K562 (cell line): ENCODE measurements at regions not wholly inside any gene's neighbourhood (a gene's known extent, or its start where the extent isn't known, plus 50 kb on each side); places are given as distances from the start of the nearest gene placed in this dataset.
A peak's percentile ranks its signal among the peaks of the same experiment; 100 is the strongest.
"Not testable (repeated sequence)": the region's sequence is repeated elsewhere in the genome, so short reads cannot be mapped to it uniquely, and the experiment has no call there.

Experiments used
- CEBPB ChIP-seq: fragments of 450-650 bp; IDR thresholded peaks from 2 replicates; pipeline ENCODE4 v1.6.1; 2016; ENCODE audit warnings: missing genetic modification characterization, missing compliant biosample characterization
- ELF4 ChIP-seq: fragments of 450-650 bp; formaldehyde crosslinking; IDR thresholded peaks from 2 replicates; pipeline ENCODE4 v1.4.0; 2022; ENCODE audit warnings: missing genetic modification characterization
- EZH2 ChIP-seq: IDR thresholded peaks from 2 replicates; pipeline ENCODE4 v1.6.1; 2012; ENCODE audit warnings: low read depth, mild to moderate bottlenecking, inconsistent platforms, low read length, borderline replicate concordance
- FOXJ3 ChIP-seq: sonication (generic); formaldehyde crosslinking; IDR thresholded peaks from 2 replicates; pipeline ENCODE4 v1.4.0; 2020; ENCODE audit warnings: mild to moderate bottlenecking, missing genetic modification reagents
- MAZ ChIP-seq, 2 experiments: fragments of 450-650 bp in 1 of 2; sonication (generic) in 1 of 2; formaldehyde crosslinking; IDR thresholded peaks in 1 of 2; conservative IDR thresholded peaks in 1 of 2; 2 replicates each; pipeline versions ENCODE4 v1.4.0 to v1.5.0; 2020; ENCODE audit warnings: mild to moderate bottlenecking in 1 of 2, missing genetic modification reagents in 1 of 2
- REST ChIP-seq, 2 experiments: fragments of 450-650 bp; formaldehyde crosslinking in 1 of 2; IDR thresholded peaks; 2 replicates each; pipeline versions ENCODE4 v1.4.0 to v1.6.1; 2014 to 2020; ENCODE audit warnings: mild to moderate bottlenecking in 2 of 2, borderline replicate concordance in 1 of 2, low read depth in 1 of 2
- ZBTB1 ChIP-seq: sonication (generic); formaldehyde crosslinking; IDR thresholded peaks from 2 replicates; pipeline ENCODE4 v1.8.1; 2023; ENCODE audit warnings: missing genetic modification reagents, low read depth, mild to moderate bottlenecking, borderline replicate concordance
- ZBTB43 ChIP-seq: sonication (generic); formaldehyde crosslinking; IDR thresholded peaks from 2 replicates; pipeline ENCODE4 v1.8.0; 2023; ENCODE audit warnings: mild to moderate bottlenecking, missing genetic modification reagents
- ZBTB7A ChIP-seq: IDR thresholded peaks from 2 replicates; pipeline ENCODE4 v1.6.1; 2011; ENCODE audit warnings: low read depth, mild to moderate bottlenecking, low read length, moderate library complexity, borderline replicate concordance; ENCODE audit not compliant: control insufficient read depth
- ZNF146 ChIP-seq: IDR thresholded peaks from one replicate; pipeline ENCODE4 v1.6.1; 2018; ENCODE audit warnings: missing compliant biosample characterization; ENCODE audit not compliant: unreplicated experiment

GRCh38 chr12:92056756-92057155 is 88.9 kb downstream of the BTG1 start:
- TF ChIP-seq ZBTB7A; ZBTB43 (CRISPR knock-in tag); REST (IDR thresholded peaks at IDR 0.05; ENCODE audit: borderline replicate concordance); REST (CRISPR knock-in tag; IDR thresholded peaks at IDR 0.05; ENCODE audit: low read depth); EZH2; FOXJ3 (CRISPR knock-in tag); ZBTB1 (CRISPR knock-in tag); MAZ (CRISPR knock-in tag; conservative IDR thresholded peaks at IDR 0.05 in 1 of 2, IDR thresholded peaks at IDR 0.05 in 1 of 2); ELF4 (CRISPR knock-in tag); CEBPB (tag): not testable (repeated sequence)
- TF ChIP-seq ZNF146 (CRISPR knock-in tag), result peak; percentile 70
